Glutamatergic neuron (in vitro differentiated cells): ENCODE measurements at regions not wholly inside any gene's neighbourhood (a gene's known extent, or its start where the extent isn't known, plus 50 kb on each side); places are given as distances from the start of the nearest gene placed in this dataset.

Experiments used
- DNase-seq: peaks from one replicate; pipeline ENCODE4 v3.0.0; 2022
- H3K27ac Mint-ChIP-seq: one replicate; pipeline ENCODE4 v1.8.0; 2020; ENCODE audit warnings: mild to moderate bottlenecking, mixed read lengths, inconsistent platforms; ENCODE audit not compliant: unreplicated experiment
- H3K27me3 Mint-ChIP-seq: one replicate; pipeline ENCODE4 v1.8.0; 2020; ENCODE audit warnings: mild to moderate bottlenecking, moderate library complexity, mixed read lengths, inconsistent platforms; ENCODE audit not compliant: unreplicated experiment
- H3K36me3 Mint-ChIP-seq: one replicate; pipeline ENCODE4 v1.8.0; 2020; ENCODE audit warnings: mild to moderate bottlenecking, mixed read lengths, inconsistent platforms; ENCODE audit not compliant: unreplicated experiment
- H3K4me1 Mint-ChIP-seq: one replicate; pipeline ENCODE4 v1.8.0; 2020; ENCODE audit warnings: mild to moderate bottlenecking, low read depth, mixed read lengths, inconsistent platforms; ENCODE audit not compliant: unreplicated experiment
- H3K4me3 Mint-ChIP-seq: one replicate; pipeline ENCODE4 v1.8.0; 2020; ENCODE audit warnings: mild to moderate bottlenecking, mixed read lengths, inconsistent platforms; ENCODE audit not compliant: unreplicated experiment
- H3K9me3 Mint-ChIP-seq: one replicate; pipeline ENCODE4 v1.8.0; 2020; ENCODE audit warnings: mild to moderate bottlenecking, moderate library complexity, mixed read lengths, inconsistent platforms; ENCODE audit not compliant: unreplicated experiment
- TF ChIP-seq, protein P1 (sequence below): fragments of 200-600 bp; sonication (generic); IDR thresholded peaks from one replicate; pipeline ENCODE4 v1.5.0; 2021; ENCODE audit not compliant: partially characterized antibody, unreplicated experiment

DNA sequence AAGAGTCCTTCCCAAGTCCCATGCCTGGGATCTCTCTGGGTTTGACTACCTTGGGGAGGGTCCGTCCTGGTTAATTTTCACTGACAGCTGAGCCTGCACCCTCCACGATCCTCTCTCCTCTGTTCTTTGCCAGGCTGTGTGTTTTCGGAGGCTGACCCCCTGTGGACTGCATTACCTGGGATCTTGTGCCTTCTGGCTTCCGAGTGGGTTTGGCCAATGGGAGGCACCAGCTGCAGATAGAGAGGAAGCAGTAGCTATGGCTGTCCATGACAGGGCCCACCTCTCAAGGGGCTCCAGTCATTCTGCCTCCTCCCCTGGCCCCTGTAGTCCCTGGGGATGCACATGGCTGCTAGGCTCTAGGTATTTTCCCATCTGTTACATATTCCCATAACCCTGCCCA is 285.0 kb downstream of the DMRT2 start:
- H3K36me3 Mint-ChIP-seq: no peaks in the 10 kb centered on the region
- no peaks in the 10 kb centered on the region for H3K27me3 Mint-ChIP-seq
- no peak overlapping the region for H3K27ac Mint-ChIP-seq
- TF ChIP-seq, protein P1, sequence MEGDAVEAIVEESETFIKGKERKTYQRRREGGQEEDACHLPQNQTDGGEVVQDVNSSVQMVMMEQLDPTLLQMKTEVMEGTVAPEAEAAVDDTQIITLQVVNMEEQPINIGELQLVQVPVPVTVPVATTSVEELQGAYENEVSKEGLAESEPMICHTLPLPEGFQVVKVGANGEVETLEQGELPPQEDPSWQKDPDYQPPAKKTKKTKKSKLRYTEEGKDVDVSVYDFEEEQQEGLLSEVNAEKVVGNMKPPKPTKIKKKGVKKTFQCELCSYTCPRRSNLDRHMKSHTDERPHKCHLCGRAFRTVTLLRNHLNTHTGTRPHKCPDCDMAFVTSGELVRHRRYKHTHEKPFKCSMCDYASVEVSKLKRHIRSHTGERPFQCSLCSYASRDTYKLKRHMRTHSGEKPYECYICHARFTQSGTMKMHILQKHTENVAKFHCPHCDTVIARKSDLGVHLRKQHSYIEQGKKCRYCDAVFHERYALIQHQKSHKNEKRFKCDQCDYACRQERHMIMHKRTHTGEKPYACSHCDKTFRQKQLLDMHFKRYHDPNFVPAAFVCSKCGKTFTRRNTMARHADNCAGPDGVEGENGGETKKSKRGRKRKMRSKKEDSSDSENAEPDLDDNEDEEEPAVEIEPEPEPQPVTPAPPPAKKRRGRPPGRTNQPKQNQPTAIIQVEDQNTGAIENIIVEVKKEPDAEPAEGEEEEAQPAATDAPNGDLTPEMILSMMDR: no peak
- no peaks in the 10 kb centered on the region for H3K4me1 Mint-ChIP-seq
- no peak overlapping the region for H3K4me3 Mint-ChIP-seq
- no peak for DNase-seq
- no peaks in the 10 kb centered on the region for H3K9me3 Mint-ChIP-seq

GRCh38 chr9:1337169-1337568 is 287.0 kb downstream of the DMRT2 start:
- no peak overlapping the region for H3K27ac Mint-ChIP-seq
- no peak overlapping the region for H3K4me3 Mint-ChIP-seq
- H3K27me3 Mint-ChIP-seq: no peaks in the 10 kb centered on the region
- TF ChIP-seq, protein P1: no peak
- no peaks in the 10 kb centered on the region for H3K36me3 Mint-ChIP-seq
- no peaks in the 10 kb centered on the region for H3K9me3 Mint-ChIP-seq
- no peak for DNase-seq
- no peaks in the 10 kb centered on the region for H3K4me1 Mint-ChIP-seq

- Mint-ChIP-seq H3K27ac (no peak overlapping the region), H3K9me3 (no peaks in the 10 kb centered on the region), H3K27me3 (no peaks in the 10 kb centered on the region), H3K4me3 (no peak overlapping the region), H3K36me3 (peaks cover 4% of the 10 kb centered on the region), H3K4me1 (no peaks in the 10 kb centered on the region)
- DNase-seq: no peak
- TF ChIP-seq, protein P1: no peak
Observed at GRCh38 chr9:1340390-1340789, 290.2 kb downstream of the DMRT2 start.

GRCh38 chr9:1353291-1353690 is 303.1 kb downstream of the DMRT2 start:
- Mint-ChIP-seq H3K27me3 (no peaks in the 10 kb centered on the region), H3K4me1 (no peaks in the 10 kb centered on the region), H3K36me3 (no peaks in the 10 kb centered on the region), H3K4me3 (no peak overlapping the region), H3K9me3 (peaks cover 3% of the 10 kb centered on the region), H3K27ac (no peak overlapping the region)
- DNase-seq: no peak
- TF ChIP-seq, protein P1: no peak

DNA sequence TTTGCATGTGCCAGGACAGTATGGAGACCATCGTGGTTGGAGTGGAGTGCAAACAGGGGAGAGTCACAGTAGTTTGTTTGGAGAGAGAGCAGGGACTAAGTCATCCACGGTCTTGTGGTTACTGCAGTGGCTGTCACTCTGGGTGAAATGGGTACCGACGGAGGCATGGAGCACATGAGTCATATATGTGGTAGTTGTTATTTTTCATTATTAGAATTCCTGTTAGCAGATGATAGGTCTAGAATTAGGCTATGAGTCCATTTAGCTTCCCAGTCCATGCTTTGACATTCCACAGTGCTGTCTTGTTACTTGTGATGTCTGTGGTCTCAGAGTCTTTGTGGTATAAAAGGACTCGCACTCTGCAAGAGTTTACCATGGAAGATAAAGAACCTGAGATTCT is 303.9 kb downstream of the DMRT2 start:
- Mint-ChIP-seq H3K27me3 (no peaks in the 10 kb centered on the region), H3K4me1 (no peaks in the 10 kb centered on the region), H3K27ac (no peak overlapping the region), H3K36me3 (no peaks in the 10 kb centered on the region), H3K4me3 (no peak overlapping the region), H3K9me3 (peaks cover 3% of the 10 kb centered on the region)
- TF ChIP-seq, protein P1: no peak
- DNase-seq: no peak
